PC-9 (cell line): ENCODE measurements at regions not wholly inside any gene's neighbourhood (a gene's known extent, or its start where the extent isn't known, plus 50 kb on each side); places are given as distances from the start of the nearest gene placed in this dataset.

Experiments
- CTCF ChIP-seq: fragments of 200-600 bp; sonication (generic); conservative IDR thresholded peaks from 2 replicates; pipeline ENCODE4 v1.6.1; 2017; ENCODE audit warnings: mixed run types, antibody characterized with exemption, mild to moderate bottlenecking, moderate library complexity
- EZH2 ChIP-seq: fragments of 200-600 bp; sonication (generic); IDR thresholded peaks from 2 replicates; pipeline ENCODE4 v1.8.0; 2017; ENCODE audit warnings: antibody characterized with exemption, low read depth

- TF ChIP-seq CTCF (no peak), EZH2 (no peak)
Measured at GRCh38 chr14:27236601-27237000, 638.8 kb upstream of the NOVA1 start.
